GM13976 (cell line): ENCODE measurements at regions not wholly inside any gene's neighbourhood (a gene's known extent, or its start where the extent isn't known, plus 50 kb on each side); places are given as distances from the start of the nearest gene placed in this dataset.
"Not testable (repeated sequence)": the region's sequence is repeated elsewhere in the genome, so short reads cannot be mapped to it uniquely, and the experiment has no call there.

Experiments used
- DNase-seq: peaks from one replicate; pipeline ENCODE4 v3.0.0; 2012; ENCODE audit warnings: low spot score
- in situ Hi-C: fragments of 300-500 bp; cut with MboI; formaldehyde crosslinking; loops from one replicate; pipeline ENCODE4 v1.12.0; 2022; ENCODE audit warnings: low sequenced_read_pairs, mixed read lengths, inconsistent platforms; ENCODE audit not compliant: unreplicated experiment
- TF ChIP-seq, protein P1 (sequence below): IDR thresholded peaks from 2 replicates; pipeline ENCODE4 v1.5.1; 2012; ENCODE audit warnings: borderline replicate concordance, mild to moderate bottlenecking; ENCODE audit not compliant: insufficient read depth; ENCODE audit errors: extremely low read depth, missing control alignments, control extremely low read depth

DNA sequence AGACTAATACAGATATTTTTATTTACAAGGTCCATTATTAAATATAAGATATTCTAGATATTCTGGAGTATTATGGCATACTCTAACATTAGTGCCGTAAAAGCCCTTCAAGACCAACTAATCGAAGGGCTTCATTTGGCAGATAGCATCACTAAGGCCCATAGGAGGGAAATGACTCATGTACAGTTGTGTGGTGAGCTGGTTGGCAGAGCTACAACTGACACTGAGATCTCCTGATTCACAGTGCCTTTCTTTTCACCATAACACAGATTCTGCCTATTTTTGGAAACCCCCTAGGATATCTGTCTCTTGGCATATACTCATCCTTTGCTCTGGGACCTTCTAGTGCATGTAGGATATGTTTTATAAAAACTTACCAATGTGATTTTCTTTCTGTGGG, 201.7 kb upstream of the AFF2 start:
- DNase-seq: no peak
- in situ Hi-C loops: no loop called here
- TF ChIP-seq, protein P1, sequence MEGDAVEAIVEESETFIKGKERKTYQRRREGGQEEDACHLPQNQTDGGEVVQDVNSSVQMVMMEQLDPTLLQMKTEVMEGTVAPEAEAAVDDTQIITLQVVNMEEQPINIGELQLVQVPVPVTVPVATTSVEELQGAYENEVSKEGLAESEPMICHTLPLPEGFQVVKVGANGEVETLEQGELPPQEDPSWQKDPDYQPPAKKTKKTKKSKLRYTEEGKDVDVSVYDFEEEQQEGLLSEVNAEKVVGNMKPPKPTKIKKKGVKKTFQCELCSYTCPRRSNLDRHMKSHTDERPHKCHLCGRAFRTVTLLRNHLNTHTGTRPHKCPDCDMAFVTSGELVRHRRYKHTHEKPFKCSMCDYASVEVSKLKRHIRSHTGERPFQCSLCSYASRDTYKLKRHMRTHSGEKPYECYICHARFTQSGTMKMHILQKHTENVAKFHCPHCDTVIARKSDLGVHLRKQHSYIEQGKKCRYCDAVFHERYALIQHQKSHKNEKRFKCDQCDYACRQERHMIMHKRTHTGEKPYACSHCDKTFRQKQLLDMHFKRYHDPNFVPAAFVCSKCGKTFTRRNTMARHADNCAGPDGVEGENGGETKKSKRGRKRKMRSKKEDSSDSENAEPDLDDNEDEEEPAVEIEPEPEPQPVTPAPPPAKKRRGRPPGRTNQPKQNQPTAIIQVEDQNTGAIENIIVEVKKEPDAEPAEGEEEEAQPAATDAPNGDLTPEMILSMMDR: no peak

DNA sequence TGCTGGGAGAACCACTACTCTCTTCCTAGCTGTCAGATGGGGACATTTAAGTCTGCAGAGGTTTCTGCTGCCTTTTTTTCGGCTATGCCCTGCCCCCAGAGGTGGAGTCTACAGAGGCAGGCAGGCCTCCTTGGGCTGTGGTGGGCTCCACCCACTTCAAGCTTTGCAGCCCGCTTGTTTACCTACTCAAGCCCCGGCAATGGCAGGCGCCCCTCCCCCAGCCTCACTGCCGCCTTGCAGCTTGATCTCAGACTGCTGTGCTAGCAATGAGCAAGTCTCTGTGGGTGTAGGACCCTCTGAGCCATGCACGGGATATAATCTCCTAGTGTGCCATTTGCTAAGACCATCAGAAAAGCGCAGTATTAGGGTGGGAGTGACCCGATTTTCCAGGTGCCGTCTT, 195.2 kb upstream of the AFF2 start:
- DNase-seq, in situ Hi-C loops: not testable (repeated sequence)

- DNase-seq: no peak
- in situ Hi-C loops: no loop called here
- TF ChIP-seq, protein P1: no peak
These were observed 191.0 kb upstream of the AFF2 start for GRCh38 chrX:148309413-148309812.

DNA sequence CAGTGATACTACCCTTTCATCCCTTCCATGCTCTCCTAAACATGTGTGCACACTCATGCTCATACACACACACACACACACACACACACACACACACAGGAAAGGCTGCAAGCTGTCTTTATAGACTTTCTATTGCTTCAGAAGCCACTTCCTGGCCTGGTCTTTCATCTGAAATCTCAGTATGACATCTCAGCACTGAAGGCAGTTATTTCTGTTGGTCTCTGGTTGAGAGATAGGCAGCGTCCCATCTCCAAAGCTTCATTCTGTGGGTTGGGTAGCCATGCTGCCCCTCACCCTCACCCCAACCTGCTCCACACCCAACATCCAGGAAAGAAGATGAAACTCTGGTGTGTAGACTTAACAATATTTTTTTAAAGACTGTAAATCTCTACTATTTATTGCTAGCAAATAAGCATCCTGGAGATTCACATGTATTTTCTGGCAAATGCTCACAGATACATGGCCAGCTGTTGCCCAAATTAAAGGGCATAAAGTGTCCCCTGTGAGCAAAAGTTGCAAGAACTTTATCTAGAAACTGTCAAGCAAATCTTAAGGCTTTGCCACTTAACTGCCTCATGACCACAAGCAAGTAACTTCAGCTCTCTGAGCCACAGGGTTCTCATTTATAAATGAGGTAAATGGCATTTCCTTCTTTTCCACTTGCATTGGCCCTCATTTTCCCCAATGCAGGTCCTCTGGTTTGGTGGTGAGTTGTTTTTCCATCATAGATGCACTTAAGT, 189.8 kb upstream of the AFF2 start:
- in situ Hi-C loops: no loop called here
- no peak for DNase-seq
- TF ChIP-seq, protein P1: no peak

DNA sequence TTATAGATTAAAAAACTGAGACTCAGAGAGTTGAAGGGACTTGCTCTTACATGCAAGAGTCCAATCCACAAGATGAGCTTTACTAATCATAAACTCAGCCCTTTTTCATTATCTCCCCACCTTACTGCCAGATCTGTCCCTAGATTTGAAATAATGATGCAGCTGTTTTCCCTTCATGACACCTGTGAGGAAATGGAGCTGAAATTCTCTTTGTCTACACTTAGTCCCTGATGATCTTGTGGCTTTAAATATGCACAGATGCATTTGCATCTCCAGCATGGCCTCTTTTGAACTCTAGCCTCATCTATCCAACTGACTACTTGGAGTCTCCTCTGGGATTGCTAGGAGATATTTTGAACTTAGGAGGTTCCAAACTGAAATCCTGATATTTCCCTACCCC, 188.9 kb upstream of the AFF2 start:
- in situ Hi-C loops: no loop called here
- no peak for DNase-seq
- TF ChIP-seq, protein P1: no peak

DNA sequence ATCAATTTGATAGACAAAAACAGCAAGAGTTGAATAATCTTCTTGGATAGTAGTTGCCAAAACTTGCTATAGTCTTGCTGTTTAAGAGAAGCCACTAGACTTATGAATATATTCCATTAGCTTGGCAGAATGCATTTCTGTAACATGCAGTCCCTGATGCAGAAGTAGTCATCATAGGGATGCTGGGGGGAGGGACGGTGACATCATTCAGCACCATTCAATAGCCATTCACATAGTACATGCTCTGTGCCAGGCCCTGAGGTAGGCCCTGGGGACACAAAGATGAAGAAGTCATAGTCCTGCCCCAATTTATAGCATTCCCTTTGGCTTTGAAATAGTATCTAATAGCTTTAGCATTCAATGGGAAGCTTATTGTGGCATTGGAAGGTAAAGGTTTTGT, 185.5 kb upstream of the AFF2 start:
- DNase-seq: no peak
- TF ChIP-seq, protein P1: no peak

GRCh38 chrX:148316446-148316845, 184.0 kb upstream of the AFF2 start:
- DNase-seq: no peak
- TF ChIP-seq, protein P1: no peak
- in situ Hi-C loops: no loop called here

More for the DNA sequence above, 185.5 kb upstream of the AFF2 start:
- in situ Hi-C loops: no loop called here
